ENCODE measurements at regions not wholly inside any gene's neighbourhood (a gene's known extent, or its start where the extent isn't known, plus 50 kb on each side); places are given as distances from the start of the nearest gene placed in this dataset.

DNA sequence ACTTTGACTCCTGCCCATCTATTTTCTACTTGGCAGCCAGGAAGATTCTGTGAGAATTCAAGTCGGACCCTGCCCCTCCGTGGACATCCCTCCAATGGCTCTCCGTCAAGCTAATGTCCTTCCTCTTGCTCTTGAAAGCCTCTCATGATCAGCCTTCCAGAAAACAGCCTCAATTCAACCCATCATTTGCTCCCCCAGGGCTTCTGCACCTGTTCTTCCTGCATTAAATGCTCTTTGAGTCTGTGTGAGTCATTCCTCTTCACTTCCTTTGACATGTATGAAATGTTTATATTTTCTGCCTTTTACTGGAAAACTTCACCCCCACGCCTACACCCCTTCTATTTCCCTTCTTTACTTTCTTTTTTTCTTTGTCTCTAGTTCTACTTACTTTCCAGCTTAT lies 734.1 kb upstream of the ZP4 start:
- no peak for DNase-seq (ENCODE audit: extremely low read depth in 1 of 4, low spot score in 3 of 4)
- intact Hi-C loops (cut with micrococcal nuclease) (no loop called here), in situ Hi-C loops (cut with MboI) (no loop called here)
- Histone ChIP-seq H4K20me1 (replicated peaks; ENCODE audit: control insufficient read depth, insufficient read depth, low read length) (no peaks in the 10 kb centered on the region), H3K4me3 (no peak overlapping the region), H2AFZ (ENCODE audit: low read depth, low read length) (no peak overlapping the region), H3K4me2 (ENCODE audit: insufficient read depth, low read length) (no peak overlapping the region), H3K27ac (ENCODE audit: extremely low read depth, low read depth, low read length) (no peak overlapping the region), H3K27me3 (ENCODE audit: control insufficient read depth in 2 of 2, insufficient read depth in 2 of 2, low read length in 2 of 2) (no peaks in the 10 kb centered on the region), H3K9me1 (ENCODE audit: control insufficient read depth, insufficient read depth, low read length) (no peaks in the 10 kb centered on the region), H3K9ac (ENCODE audit: insufficient read depth in 1 of 2, low read depth in 2 of 2, low read length in 2 of 2) (no peak overlapping the region), H3K79me2 (ENCODE audit: control insufficient read depth, insufficient read depth, low read length) (no peaks in the 10 kb centered on the region), H3K4me1 (replicated peaks in 1 of 2; ENCODE audit: control insufficient read depth in 2 of 2, insufficient read depth in 2 of 2, low read length in 2 of 2) (no peaks in the 10 kb centered on the region), H3K36me3 (ENCODE audit: control insufficient read depth, insufficient read depth, low read length) (no peaks in the 10 kb centered on the region), H3K9me3 (replicated peaks; ENCODE audit: control insufficient read depth, insufficient read depth, low read depth, low read length) (no peaks in the 10 kb centered on the region; the same call in none of the 2 replicates)
- CTCF ChIA-PET (ENCODE audit: low intra/inter-chr PET ratio), result no interaction called here
- POLR2A ChIA-PET, result no interaction called here
- BruUV-seq (replicated peaks), result no TSS peak
- no peak for FAIRE-seq
- TF ChIP-seq TRIM28 (IDR thresholded peaks at IDR 0.05) (no peak), KLF6 (CRISPR knock-in tag; IDR thresholded peaks at IDR 0.05; ENCODE audit: borderline replicate concordance) (no peak), ZFP30 (CRISPR knock-in tag; IDR thresholded peaks at IDR 0.05; ENCODE audit: borderline replicate concordance) (no peak)
- TF ChIP-seq, protein P1, sequence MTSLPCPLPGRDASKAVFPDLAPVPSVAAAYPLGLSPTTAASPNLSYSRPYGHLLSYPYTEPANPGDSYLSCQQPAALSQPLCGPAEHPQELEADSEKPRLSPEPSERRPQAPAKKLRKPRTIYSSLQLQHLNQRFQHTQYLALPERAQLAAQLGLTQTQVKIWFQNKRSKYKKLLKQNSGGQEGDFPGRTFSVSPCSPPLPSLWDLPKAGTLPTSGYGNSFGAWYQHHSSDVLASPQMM (CRISPR knock-in tag; IDR thresholded peaks at IDR 0.05), result no peak
- WGBS (ENCODE audit: insufficient coverage, low coverage, missing lambda C conversion rate), result 0% methylated on average over 4 of the region's 4 CpGs
- no peak for ATAC-seq

DNA sequence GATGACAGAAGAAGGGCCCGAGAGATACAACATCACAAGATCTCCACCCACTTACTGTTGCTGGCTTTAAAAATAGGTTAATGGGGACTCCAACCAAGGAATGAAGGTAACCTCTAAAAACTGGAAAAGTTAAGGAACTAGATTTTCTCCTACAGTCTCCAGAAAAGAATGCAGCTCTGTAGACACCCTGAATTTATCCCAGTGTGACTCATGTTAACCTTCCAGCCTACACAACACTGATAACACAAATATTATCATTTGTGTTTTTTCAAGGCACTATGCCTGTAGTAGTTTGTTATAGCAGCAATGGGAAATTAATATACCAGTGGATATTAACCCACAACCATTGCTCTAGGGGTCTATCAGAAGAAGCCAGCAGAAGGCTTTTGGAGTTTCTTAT lies 730.7 kb upstream of the ZP4 start:
- FAIRE-seq, result no peak
- in situ Hi-C loops (cut with MboI), result no loop called here
- TF ChIP-seq ZNF354B (CRISPR knock-in tag; IDR thresholded peaks at IDR 0.05) (no peak), SAFB2 (IDR thresholded peaks at IDR 0.05; ENCODE audit: borderline replicate concordance, low read depth, low read length, severe bottlenecking) (no peak), KLF16 (IDR thresholded peaks at IDR 0.05) (no peak), PHB (CRISPR knock-in tag; IDR thresholded peaks at IDR 0.05) (no peak), GTF2F1 (IDR thresholded peaks at IDR 0.05; ENCODE audit: low read depth, low read length) (no peak), NFRKB (IDR thresholded peaks at IDR 0.05; ENCODE audit: low read depth) (no peak)
- TF ChIP-seq, protein P2, sequence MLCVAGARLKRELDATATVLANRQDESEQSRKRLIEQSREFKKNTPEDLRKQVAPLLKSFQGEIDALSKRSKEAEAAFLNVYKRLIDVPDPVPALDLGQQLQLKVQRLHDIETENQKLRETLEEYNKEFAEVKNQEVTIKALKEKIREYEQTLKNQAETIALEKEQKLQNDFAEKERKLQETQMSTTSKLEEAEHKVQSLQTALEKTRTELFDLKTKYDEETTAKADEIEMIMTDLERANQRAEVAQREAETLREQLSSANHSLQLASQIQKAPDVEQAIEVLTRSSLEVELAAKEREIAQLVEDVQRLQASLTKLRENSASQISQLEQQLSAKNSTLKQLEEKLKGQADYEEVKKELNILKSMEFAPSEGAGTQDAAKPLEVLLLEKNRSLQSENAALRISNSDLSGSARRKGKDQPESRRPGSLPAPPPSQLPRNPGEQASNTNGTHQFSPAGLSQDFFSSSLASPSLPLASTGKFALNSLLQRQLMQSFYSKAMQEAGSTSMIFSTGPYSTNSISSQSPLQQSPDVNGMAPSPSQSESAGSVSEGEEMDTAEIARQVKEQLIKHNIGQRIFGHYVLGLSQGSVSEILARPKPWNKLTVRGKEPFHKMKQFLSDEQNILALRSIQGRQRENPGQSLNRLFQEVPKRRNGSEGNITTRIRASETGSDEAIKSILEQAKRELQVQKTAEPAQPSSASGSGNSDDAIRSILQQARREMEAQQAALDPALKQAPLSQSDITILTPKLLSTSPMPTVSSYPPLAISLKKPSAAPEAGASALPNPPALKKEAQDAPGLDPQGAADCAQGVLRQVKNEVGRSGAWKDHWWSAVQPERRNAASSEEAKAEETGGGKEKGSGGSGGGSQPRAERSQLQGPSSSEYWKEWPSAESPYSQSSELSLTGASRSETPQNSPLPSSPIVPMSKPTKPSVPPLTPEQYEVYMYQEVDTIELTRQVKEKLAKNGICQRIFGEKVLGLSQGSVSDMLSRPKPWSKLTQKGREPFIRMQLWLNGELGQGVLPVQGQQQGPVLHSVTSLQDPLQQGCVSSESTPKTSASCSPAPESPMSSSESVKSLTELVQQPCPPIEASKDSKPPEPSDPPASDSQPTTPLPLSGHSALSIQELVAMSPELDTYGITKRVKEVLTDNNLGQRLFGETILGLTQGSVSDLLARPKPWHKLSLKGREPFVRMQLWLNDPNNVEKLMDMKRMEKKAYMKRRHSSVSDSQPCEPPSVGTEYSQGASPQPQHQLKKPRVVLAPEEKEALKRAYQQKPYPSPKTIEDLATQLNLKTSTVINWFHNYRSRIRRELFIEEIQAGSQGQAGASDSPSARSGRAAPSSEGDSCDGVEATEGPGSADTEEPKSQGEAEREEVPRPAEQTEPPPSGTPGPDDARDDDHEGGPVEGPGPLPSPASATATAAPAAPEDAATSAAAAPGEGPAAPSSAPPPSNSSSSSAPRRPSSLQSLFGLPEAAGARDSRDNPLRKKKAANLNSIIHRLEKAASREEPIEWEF (CRISPR knock-in tag; IDR thresholded peaks at IDR 0.05), result no peak

More for the DNA sequence above, 730.7 kb upstream of the ZP4 start:
- Histone ChIP-seq H3K4me1 (replicated peaks in 1 of 2; ENCODE audit: control insufficient read depth in 2 of 2, insufficient read depth in 2 of 2, low read length in 2 of 2) (no peaks in the 10 kb centered on the region), H2AFZ (ENCODE audit: low read depth, low read length) (no peak overlapping the region), H3K79me2 (ENCODE audit: control insufficient read depth, insufficient read depth, low read length) (no peaks in the 10 kb centered on the region), H3K9ac (ENCODE audit: insufficient read depth in 1 of 2, low read depth in 2 of 2, low read length in 2 of 2) (no peak overlapping the region), H3K27ac (ENCODE audit: extremely low read depth, low read depth, low read length) (no peak overlapping the region), H3K9me3 (replicated peaks; ENCODE audit: control insufficient read depth, insufficient read depth, low read depth, low read length) (0 out of 2 replicates have a peak, but pooled peaks cover 2% of the 10 kb centered on the region), H3K9me1 (ENCODE audit: control insufficient read depth, insufficient read depth, low read length) (no peaks in the 10 kb centered on the region), H3K4me2 (ENCODE audit: insufficient read depth, low read length) (no peak overlapping the region), H3K4me3 (no peak overlapping the region), H3K36me3 (ENCODE audit: control insufficient read depth, insufficient read depth, low read length) (no peaks in the 10 kb centered on the region), H4K20me1 (replicated peaks; ENCODE audit: control insufficient read depth, insufficient read depth, low read length) (no peaks in the 10 kb centered on the region), H3K27me3 (ENCODE audit: control insufficient read depth in 2 of 2, insufficient read depth in 2 of 2, low read length in 2 of 2) (no peaks in the 10 kb centered on the region)
- ATAC-seq (no peak), DNase-seq (ENCODE audit: extremely low read depth in 1 of 4, low spot score in 3 of 4) (no peak)
- ChIA-PET POLR2A (no interaction called here), CTCF (ENCODE audit: low intra/inter-chr PET ratio) (no interaction called here)
- intact Hi-C loops (cut with micrococcal nuclease), result no loop called here
- 8% methylated on average over 1 of the region's 1 CpG for WGBS (ENCODE audit: insufficient coverage, low coverage, missing lambda C conversion rate)
- BruUV-seq (replicated peaks), result no TSS peak

Data from K562 (cell line).